A673 (cell line): ENCODE measurements at regions not wholly inside any gene's neighbourhood (a gene's known extent, or its start where the extent isn't known, plus 50 kb on each side); places are given as distances from the start of the nearest gene placed in this dataset.

ENCODE experiments used
- BruUV-seq: library from RNA; stranded (reverse); fragments of 400-500 nt; replicated peaks from 2 replicates; lab custom pipeline; 2021; lab: Mats Ljungman, UMichigan
- CTCF ChIA-PET: fragments of 300-600 bp; sonication (Branson Sonifier 250); formaldehyde crosslinking; loops from one replicate; lab custom pipeline; 2022; ENCODE audit warnings: antibody characterized with exemption; lab: Charles Lee
- POLR2A ChIA-PET: fragments of 300-600 bp; sonication (Branson Sonifier 250); formaldehyde crosslinking; loops from one replicate; lab custom pipeline; 2022; ENCODE audit warnings: antibody characterized with exemption; ENCODE audit not compliant: low non-redundant PET; lab: Charles Lee
- DNase-seq: peaks from one replicate; pipeline ENCODE4 v3.0.0-alpha.2; 2015; ENCODE audit warnings: low spot score
- H3K27ac ChIP-seq: fragments of 200-600 bp; sonication (generic); 2 replicates; pipeline ENCODE4 v1.5.1; 2016; ENCODE audit warnings: mixed run types, low read depth, mild to moderate bottlenecking, mixed read lengths, antibody characterized with exemption, low read length; ENCODE audit not compliant: poor library complexity, severe bottlenecking
- H3K27me3 ChIP-seq: fragments of 200-600 bp; sonication (generic); replicated peaks from 2 replicates; pipeline ENCODE4 v1.6.1; 2017; ENCODE audit warnings: mixed run types, low read depth, mild to moderate bottlenecking, mixed read lengths, antibody characterized with exemption, low read length; ENCODE audit not compliant: insufficient read depth, poor library complexity
- H3K36me3 ChIP-seq: fragments of 200-600 bp; sonication (generic); 2 replicates; pipeline ENCODE4 v1.6.1; 2016; ENCODE audit warnings: mixed run types, mild to moderate bottlenecking, mixed read lengths, antibody characterized with exemption, low read length; ENCODE audit not compliant: insufficient read depth, poor library complexity, severe bottlenecking
- H3K4me1 ChIP-seq: fragments of 200-600 bp; sonication (generic); 2 replicates; pipeline ENCODE4 v1.6.1; 2017; ENCODE audit warnings: mixed run types, mild to moderate bottlenecking, mixed read lengths, antibody characterized with exemption, low read length; ENCODE audit not compliant: insufficient read depth, poor library complexity, severe bottlenecking
- H3K4me3 ChIP-seq: fragments of 200-600 bp; sonication (generic); 2 replicates; pipeline ENCODE4 v1.5.1; 2016; ENCODE audit warnings: low read depth, mixed run types, mild to moderate bottlenecking, mixed read lengths, low read length; ENCODE audit not compliant: poor library complexity, severe bottlenecking
- H3K9me3 ChIP-seq: fragments of 200-600 bp; sonication (generic); 2 replicates; pipeline ENCODE4 v1.6.1; 2016; ENCODE audit warnings: mixed run types, low read depth, mild to moderate bottlenecking, mixed read lengths, antibody characterized with exemption, low read length; ENCODE audit not compliant: poor library complexity, severe bottlenecking
- EZH2 ChIP-seq: fragments of 200-600 bp; sonication (generic); IDR thresholded peaks from 2 replicates; pipeline ENCODE4 v1.6.1; 2017; ENCODE audit warnings: borderline replicate concordance, low read depth, mild to moderate bottlenecking, mixed read lengths, antibody characterized with exemption, low read length; ENCODE audit not compliant: poor library complexity, severe bottlenecking
- intact Hi-C: fragments of 100-400 bp; cut with micrococcal nuclease; formaldehyde crosslinking; loops from one replicate; pipeline ENCODE4 v1.10.0; 2022; ENCODE audit not compliant: unreplicated experiment
- TF ChIP-seq, protein P1 (sequence below): fragments of 300-800, 200-600 bp; sonication (generic); conservative IDR thresholded peaks from 2 replicates; pipeline ENCODE4 v1.5.1; 2017; ENCODE audit warnings: low read depth, mild to moderate bottlenecking, antibody characterized with exemption, low read length, moderate library complexity, mixed read lengths

DNA sequence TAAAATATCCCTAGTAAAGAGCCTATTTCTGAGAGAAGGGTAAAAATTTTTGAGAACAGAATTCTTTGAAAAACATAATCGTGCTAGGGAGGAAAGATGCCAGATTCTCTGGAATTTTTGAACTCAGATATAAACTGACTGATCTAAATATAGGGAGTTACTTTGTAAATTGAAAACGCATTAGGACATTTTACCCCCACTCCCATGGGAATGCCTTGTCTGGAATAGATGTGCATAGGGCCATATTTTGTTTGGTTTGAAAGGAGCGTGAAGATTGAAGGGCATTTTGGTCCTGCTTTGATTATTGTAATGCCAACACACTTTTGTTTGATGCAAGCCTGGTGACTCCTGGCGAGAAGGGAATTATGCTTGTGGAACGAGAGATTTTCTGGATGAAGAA lies 158.7 kb upstream of the DPP10 start:
- Histone ChIP-seq H3K9me3 (no peaks in the 10 kb centered on the region), H3K4me3 (no peak overlapping the region), H3K27ac (no peak overlapping the region), H3K36me3 (no peaks in the 10 kb centered on the region), H3K27me3 (no peaks in the 10 kb centered on the region), H3K4me1 (no peaks in the 10 kb centered on the region)
- TF ChIP-seq EZH2, result no peak
- TF ChIP-seq, protein P1, sequence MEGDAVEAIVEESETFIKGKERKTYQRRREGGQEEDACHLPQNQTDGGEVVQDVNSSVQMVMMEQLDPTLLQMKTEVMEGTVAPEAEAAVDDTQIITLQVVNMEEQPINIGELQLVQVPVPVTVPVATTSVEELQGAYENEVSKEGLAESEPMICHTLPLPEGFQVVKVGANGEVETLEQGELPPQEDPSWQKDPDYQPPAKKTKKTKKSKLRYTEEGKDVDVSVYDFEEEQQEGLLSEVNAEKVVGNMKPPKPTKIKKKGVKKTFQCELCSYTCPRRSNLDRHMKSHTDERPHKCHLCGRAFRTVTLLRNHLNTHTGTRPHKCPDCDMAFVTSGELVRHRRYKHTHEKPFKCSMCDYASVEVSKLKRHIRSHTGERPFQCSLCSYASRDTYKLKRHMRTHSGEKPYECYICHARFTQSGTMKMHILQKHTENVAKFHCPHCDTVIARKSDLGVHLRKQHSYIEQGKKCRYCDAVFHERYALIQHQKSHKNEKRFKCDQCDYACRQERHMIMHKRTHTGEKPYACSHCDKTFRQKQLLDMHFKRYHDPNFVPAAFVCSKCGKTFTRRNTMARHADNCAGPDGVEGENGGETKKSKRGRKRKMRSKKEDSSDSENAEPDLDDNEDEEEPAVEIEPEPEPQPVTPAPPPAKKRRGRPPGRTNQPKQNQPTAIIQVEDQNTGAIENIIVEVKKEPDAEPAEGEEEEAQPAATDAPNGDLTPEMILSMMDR, result no peak
- DNase-seq, result no peak
- POLR2A ChIA-PET, result no interaction called here
- CTCF ChIA-PET, result no interaction called here
- intact Hi-C loops, result no loop called here
- BruUV-seq, result no TSS peak

DNA sequence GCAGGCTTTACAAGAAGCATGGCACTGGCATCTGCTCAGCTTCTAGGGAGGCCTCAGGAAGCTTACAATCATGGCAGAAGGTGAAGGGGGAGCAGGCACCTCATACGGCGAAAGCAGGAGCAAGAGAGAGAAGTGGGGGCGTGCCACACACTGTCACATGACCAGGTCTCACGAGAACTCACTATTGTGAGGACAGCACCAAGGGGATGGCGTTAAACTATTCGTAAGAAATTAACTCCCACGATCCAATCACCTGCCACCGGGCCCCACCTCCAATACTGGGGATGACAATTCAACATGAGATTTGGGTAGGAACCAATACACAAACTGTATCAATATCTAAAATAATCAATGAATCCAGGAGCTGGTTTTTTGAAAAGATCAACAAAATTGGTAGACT lies 156.0 kb upstream of the DPP10 start:
- intact Hi-C loops, result no loop called here
- DNase-seq, result no peak
- Histone ChIP-seq H3K27ac (no peak overlapping the region), H3K4me1 (no peaks in the 10 kb centered on the region), H3K27me3 (no peaks in the 10 kb centered on the region), H3K9me3 (peaks cover 3% of the 10 kb centered on the region), H3K36me3 (no peaks in the 10 kb centered on the region), H3K4me3 (no peak overlapping the region)
- ChIA-PET POLR2A (no interaction called here), CTCF (no interaction called here)
- no TSS peak for BruUV-seq
- TF ChIP-seq, protein P1, result no peak
- TF ChIP-seq EZH2, result no peak

DNA sequence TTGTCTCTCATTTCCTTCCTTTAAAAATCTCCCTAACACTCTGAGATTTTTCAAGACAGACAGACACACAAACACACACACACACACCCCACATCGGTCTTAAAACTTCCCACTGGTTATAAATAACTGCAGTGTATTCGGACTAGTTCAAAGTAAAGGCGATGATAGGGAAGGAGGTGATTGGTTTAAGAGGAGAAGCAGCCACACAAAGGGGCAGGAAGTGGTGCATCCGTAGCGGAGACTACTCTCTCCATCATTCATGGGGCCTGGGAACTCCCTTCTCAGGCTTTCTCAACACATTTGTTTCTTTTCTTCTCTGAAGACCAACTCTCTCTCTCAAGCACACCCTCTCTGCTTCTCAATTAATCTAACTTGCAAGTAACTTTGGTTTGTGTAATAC lies 149.1 kb upstream of the DPP10 start:
- no TSS peak for BruUV-seq
- Histone ChIP-seq H3K4me1 (no peaks in the 10 kb centered on the region), H3K4me3 (no peak overlapping the region), H3K27ac (no peak overlapping the region), H3K36me3 (no peaks in the 10 kb centered on the region), H3K9me3 (peaks cover 3% of the 10 kb centered on the region), H3K27me3 (no peaks in the 10 kb centered on the region)
- ChIA-PET CTCF (no interaction called here), POLR2A (no interaction called here)
- TF ChIP-seq, protein P1, result no peak
- no peak for TF ChIP-seq EZH2
- DNase-seq, result no peak
- intact Hi-C loops, result no loop called here
